SKM-1 treated with dmso at 0.1 percent for 144 hours (cell line): ENCODE measurements at regions not wholly inside any gene's neighbourhood (a gene's known extent, or its start where the extent isn't known, plus 50 kb on each side); places are given as distances from the start of the nearest gene placed in this dataset.

Experiments used
- DNase-seq: peaks from one replicate; lab custom pipeline; 2025; ENCODE audit not compliant: unreplicated experiment; lab: John Stamatoyannopoulos, UW

GRCh38 chr10:3631291-3631690 lies 153.7 kb downstream of the KLF6 start:
- no peak for DNase-seq

- DNase-seq, result no peak
These were observed 158.9 kb downstream of the KLF6 start for GRCh38 chr10:3625959-3626751.

GRCh38 chr10:3624367-3624766 lies 160.6 kb downstream of the KLF6 start:
- no peak for DNase-seq

- no peak for DNase-seq
These were observed 161.3 kb downstream of the KLF6 start for GRCh38 chr10:3623746-3624145.

GRCh38 chr10:3622845-3623621 lies 162.0 kb downstream of the KLF6 start:
- DNase-seq, result no peak

- no peak for DNase-seq
These were observed 162.6 kb downstream of the KLF6 start for GRCh38 chr10:3622427-3622826.

- no peak for DNase-seq
These were observed 164.2 kb downstream of the KLF6 start for GRCh38 chr10:3620818-3621217.

GRCh38 chr10:3619241-3619640 lies 165.8 kb downstream of the KLF6 start:
- DNase-seq, result no peak

GRCh38 chr10:3616880-3617279 lies 168.1 kb downstream of the KLF6 start:
- no peak for DNase-seq

GRCh38 chr10:3613318-3613717 lies 171.7 kb downstream of the KLF6 start:
- DNase-seq, result no peak

GRCh38 chr10:3612183-3613001 lies 172.6 kb downstream of the KLF6 start:
- DNase-seq, result no peak

- DNase-seq, result no peak
These were observed 178.7 kb downstream of the KLF6 start for GRCh38 chr10:3606309-3606708.

GRCh38 chr10:3605882-3606281 lies 179.1 kb downstream of the KLF6 start:
- DNase-seq, result no peak

GRCh38 chr10:3595736-3596135 lies 189.3 kb downstream of the KLF6 start:
- DNase-seq, result no peak

- no peak for DNase-seq
These were observed 191.4 kb downstream of the KLF6 start for GRCh38 chr10:3593611-3594010.

GRCh38 chr10:3592424-3592823 lies 192.6 kb downstream of the KLF6 start:
- DNase-seq, result no peak

GRCh38 chr10:3588816-3589215 lies 196.2 kb downstream of the KLF6 start:
- no peak for DNase-seq

GRCh38 chr10:3588346-3588745 lies 196.7 kb downstream of the KLF6 start:
- no peak for DNase-seq

GRCh38 chr10:3584926-3585784 lies 199.9 kb downstream of the KLF6 start:
- no peak for DNase-seq

- DNase-seq, result no peak
These were observed 204.4 kb downstream of the KLF6 start for GRCh38 chr10:3580565-3580964.

GRCh38 chr10:3579845-3580244 lies 205.2 kb downstream of the KLF6 start:
- no peak for DNase-seq
